ENCODE measurements at regions not wholly inside any gene's neighbourhood (a gene's known extent, or its start where the extent isn't known, plus 50 kb on each side); places are given as distances from the start of the nearest gene placed in this dataset.

DNA sequence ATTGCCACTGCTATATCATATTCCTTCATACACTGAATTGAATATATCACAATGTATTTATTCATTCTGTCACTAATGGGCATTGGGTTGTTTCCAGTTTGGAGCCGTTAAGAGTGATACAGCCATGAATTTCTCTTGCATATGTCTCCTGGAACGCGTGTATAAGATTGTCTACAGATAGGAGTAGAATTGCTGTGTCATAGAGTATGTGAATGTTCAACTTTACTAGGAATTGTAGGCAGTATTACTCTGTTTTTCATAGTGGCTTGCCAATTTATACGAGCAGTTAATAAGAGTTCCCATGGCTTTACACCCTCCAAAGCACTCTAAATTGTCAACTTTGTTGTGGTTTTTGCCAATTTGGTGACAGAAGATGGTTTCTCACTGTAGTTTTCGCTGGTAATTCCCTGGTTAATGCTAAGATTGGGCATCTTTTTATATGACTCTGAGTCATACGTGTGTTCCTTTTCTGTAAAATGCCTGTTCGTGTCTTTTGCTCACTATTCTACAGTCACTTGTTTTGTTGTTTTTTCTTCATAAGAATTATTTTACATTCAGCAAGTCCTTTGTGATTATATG lies 136.1 kb upstream of the LIPC start:
- no peak for TF ChIP-seq PPARA (CRISPR knock-in tag; IDR thresholded peaks at IDR 0.05; ENCODE audit: borderline replicate concordance)
- TF ChIP-seq, protein P1, sequence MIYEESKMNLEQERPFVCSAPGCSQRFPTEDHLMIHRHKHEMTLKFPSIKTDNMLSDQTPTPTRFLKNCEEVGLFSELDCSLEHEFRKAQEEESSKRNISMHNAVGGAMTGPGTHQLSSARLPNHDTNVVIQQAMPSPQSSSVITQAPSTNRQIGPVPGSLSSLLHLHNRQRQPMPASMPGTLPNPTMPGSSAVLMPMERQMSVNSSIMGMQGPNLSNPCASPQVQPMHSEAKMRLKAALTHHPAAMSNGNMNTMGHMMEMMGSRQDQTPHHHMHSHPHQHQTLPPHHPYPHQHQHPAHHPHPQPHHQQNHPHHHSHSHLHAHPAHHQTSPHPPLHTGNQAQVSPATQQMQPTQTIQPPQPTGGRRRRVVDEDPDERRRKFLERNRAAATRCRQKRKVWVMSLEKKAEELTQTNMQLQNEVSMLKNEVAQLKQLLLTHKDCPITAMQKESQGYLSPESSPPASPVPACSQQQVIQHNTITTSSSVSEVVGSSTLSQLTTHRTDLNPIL (CRISPR knock-in tag; IDR thresholded peaks at IDR 0.05; ENCODE audit: low read depth), result no peak
- TF ChIP-seq, protein P2, sequence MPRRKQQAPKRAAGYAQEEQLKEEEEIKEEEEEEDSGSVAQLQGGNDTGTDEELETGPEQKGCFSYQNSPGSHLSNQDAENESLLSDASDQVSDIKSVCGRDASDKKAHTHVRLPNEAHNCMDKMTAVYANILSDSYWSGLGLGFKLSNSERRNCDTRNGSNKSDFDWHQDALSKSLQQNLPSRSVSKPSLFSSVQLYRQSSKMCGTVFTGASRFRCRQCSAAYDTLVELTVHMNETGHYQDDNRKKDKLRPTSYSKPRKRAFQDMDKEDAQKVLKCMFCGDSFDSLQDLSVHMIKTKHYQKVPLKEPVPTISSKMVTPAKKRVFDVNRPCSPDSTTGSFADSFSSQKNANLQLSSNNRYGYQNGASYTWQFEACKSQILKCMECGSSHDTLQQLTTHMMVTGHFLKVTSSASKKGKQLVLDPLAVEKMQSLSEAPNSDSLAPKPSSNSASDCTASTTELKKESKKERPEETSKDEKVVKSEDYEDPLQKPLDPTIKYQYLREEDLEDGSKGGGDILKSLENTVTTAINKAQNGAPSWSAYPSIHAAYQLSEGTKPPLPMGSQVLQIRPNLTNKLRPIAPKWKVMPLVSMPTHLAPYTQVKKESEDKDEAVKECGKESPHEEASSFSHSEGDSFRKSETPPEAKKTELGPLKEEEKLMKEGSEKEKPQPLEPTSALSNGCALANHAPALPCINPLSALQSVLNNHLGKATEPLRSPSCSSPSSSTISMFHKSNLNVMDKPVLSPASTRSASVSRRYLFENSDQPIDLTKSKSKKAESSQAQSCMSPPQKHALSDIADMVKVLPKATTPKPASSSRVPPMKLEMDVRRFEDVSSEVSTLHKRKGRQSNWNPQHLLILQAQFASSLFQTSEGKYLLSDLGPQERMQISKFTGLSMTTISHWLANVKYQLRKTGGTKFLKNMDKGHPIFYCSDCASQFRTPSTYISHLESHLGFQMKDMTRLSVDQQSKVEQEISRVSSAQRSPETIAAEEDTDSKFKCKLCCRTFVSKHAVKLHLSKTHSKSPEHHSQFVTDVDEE (CRISPR knock-in tag; IDR thresholded peaks at IDR 0.05), result no peak
- no peak for TF ChIP-seq ZFP3 (CRISPR knock-in tag; IDR thresholded peaks at IDR 0.05)
- TF ChIP-seq, protein P3, sequence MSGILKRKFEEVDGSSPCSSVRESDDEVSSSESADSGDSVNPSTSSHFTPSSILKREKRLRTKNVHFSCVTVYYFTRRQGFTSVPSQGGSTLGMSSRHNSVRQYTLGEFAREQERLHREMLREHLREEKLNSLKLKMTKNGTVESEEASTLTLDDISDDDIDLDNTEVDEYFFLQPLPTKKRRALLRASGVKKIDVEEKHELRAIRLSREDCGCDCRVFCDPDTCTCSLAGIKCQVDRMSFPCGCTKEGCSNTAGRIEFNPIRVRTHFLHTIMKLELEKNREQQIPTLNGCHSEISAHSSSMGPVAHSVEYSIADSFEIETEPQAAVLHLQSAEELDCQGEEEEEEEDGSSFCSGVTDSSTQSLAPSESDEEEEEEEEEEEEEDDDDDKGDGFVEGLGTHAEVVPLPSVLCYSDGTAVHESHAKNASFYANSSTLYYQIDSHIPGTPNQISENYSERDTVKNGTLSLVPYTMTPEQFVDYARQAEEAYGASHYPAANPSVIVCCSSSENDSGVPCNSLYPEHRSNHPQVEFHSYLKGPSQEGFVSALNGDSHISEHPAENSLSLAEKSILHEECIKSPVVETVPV (CRISPR knock-in tag; IDR thresholded peaks at IDR 0.05), result no peak
